Myocyte (in vitro differentiated cells): ENCODE measurements at regions not wholly inside any gene's neighbourhood (a gene's known extent, or its start where the extent isn't known, plus 50 kb on each side); places are given as distances from the start of the nearest gene placed in this dataset.
"Not testable (repeated sequence)": the region's sequence is repeated elsewhere in the genome, so short reads cannot be mapped to it uniquely, and the experiment has no call there.

Source experiments
- DNase-seq: peaks from one replicate; pipeline ENCODE4 v3.0.0-alpha.2; 2012; ENCODE audit warnings: low read depth

GRCh38 chr3:166455744-166456143 lies 618.5 kb upstream of the BCHE start:
- no peak for DNase-seq

DNA sequence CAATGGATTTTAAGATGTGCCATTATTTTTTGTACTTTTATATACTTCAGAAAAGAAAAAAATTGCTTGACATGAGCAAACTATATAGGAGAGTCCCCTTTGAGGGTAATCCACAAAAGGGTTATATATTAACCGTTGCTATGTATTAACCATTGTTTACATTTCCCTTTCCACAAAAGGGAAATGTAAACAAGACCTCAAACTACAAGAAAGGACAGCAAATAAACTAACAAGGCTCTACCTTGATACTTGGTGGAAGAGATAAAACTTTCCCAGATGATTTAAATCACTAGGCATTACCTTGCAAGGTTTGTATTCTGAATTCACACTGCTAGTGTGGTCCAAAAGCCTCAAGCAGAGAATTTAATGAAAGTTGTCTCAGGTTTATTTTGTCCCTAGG lies 616.3 kb upstream of the BCHE start:
- no peak for DNase-seq

DNA sequence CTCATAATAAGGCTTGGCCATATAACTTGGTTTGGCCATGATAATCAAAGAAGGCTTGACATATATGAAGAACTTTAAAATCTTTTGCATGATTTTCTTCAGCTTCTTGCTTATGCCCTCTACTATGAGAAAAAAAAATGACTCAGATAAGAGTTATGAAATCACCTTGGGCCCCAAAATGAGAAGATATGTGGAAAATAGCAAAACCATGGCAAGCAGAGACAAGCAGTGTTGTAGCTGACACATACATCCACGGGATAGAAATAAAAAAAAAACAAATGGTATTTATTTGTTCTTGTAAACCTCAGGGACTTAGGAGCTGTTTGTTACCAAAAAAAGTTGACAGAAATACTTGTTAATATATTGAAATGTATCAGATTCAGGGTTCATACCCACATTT lies 614.8 kb upstream of the BCHE start:
- DNase-seq, result no peak

GRCh38 chr3:166447513-166447912 lies 610.3 kb upstream of the BCHE start:
- no peak for DNase-seq

DNA sequence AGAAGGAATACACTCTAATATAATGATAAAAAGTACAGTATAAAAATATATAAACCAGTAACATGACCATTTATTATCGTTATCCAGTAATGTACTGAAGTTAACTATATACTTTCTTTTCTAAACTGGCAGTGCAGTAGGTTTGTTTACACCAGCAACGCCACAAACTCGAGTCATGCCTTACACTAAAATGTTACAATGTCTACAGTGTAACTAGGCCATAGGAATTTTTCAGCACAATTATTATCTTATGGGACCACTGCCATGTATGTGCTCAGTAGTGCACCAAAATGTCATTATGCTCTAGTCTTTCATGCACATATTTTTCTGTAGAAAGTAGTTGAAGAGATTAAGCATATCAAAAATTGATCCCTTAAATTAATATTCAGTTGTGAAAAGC lies 609.8 kb upstream of the BCHE start:
- no peak for DNase-seq

DNA sequence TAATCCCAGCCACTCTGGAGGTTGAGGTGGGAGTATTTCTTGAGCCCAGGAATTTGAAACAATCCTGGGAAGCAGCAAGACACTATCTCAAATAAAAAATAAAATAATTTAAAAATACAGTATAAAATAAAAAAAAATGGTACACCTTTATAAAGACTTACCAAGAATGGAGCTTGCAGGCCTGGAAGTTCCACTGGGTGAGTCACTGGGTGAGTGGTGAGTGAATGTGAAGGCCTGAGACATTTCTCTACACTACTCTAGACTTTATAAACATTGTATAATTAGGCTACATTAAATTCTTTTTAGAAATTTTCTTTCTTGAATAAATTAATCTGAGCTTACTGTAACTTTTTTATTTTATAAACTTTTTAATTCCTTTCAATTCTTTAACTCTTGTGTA lies 609.1 kb upstream of the BCHE start:
- no peak for DNase-seq

DNA sequence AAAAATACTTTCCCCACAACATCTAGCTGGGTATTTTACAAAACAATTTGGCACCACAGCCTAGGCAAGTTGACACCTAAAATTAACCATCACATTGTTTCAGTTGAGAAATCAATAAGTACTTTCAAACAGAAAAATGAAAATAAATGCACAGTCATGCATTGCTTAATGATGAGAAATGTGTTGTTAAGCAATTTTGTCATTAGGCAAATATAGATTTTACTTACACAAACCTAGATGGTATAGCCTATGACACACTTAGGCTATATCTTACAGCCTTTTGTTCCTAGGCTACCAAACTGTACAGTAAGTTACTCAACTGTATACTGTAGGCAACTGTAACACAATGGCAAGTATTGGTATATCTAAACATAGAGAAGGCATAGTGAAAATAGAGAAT lies 608.6 kb upstream of the BCHE start:
- DNase-seq, result no peak

- DNase-seq, result no peak
Measured at GRCh38 chr3:166444756-166445155, 607.5 kb upstream of the BCHE start.

DNA sequence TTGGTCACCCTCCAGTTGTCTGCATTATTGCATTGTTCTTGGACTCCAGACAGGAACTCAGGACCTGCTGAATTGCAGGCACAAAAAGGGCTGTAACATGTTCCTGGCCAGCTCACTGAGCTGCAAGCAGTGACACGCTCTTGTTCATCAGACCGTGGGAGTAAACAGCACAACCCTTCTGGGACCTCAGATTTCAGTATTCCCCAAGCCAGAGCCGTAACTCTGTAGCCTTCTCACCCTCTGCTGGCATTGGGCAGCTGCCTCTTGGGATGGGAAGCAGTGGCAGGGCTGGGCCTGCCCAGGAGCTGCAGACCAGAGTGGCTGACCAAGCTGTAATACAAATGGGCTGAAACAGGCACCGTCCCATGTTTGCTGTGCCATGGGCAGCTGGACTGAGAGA lies 607.1 kb upstream of the BCHE start:
- DNase-seq, result no peak

DNA sequence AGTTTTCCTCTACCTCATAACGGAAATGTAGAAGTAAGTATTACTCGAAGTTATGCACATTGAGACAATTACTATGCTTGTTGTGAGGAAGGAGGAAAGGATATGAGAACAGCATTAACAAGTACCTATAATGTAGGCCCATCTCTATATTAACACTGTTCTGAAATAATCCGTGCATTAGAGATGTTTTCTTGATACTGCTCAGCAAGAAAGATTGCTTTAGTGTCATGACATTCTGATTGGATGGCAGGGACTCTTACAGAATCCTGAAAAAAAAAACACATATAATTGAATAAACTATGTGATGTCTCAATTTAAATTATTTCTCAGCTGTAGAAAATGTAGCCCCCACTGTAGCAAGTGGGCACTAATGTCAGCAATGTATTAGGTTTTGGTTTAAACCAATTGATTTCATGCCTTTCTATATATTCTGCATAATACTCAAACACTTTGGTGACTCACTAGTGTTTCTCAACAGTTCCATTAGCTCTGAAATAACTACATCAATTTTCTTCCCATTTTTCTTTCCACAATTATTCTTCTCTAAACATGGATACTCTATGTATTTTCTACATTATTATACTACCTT lies 598.3 kb upstream of the BCHE start:
- DNase-seq, result no peak

- no peak for DNase-seq
Measured at GRCh38 chr3:166433060-166433459, 595.8 kb upstream of the BCHE start.

DNA sequence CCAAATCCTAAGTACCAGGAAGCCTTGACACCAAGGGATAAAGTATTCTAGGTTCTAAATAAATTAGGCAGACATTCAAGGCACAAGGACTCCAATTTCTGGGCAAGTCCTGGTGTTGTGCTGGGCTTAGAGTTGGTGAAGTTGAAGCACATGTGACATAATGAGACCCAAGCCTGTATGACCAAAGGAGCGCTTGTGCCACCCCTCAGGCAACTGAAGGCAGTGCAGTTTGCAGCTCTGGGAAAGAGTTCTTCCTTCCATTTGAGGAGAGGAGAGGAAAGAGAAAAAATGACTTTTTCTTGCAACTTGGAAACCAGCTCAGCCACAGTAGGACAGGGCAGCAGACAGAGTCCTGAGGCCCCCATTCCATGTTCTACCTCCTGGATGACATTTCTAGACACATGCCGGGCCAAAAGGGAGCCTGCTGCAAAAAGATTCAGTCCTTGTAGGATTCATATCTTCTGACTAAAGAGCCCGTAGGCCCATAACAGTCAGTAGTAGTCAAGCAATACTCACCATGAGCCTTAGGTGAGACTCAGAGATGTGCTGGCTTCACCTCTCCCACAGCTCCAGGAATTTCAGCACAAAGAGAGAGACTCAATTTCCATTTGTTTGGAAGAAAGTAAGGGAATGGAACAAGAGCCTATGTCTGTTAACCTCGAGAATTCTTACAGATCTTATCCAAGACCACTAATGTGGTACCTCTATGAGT lies 588.8 kb upstream of the BCHE start:
- DNase-seq, result no peak

DNA sequence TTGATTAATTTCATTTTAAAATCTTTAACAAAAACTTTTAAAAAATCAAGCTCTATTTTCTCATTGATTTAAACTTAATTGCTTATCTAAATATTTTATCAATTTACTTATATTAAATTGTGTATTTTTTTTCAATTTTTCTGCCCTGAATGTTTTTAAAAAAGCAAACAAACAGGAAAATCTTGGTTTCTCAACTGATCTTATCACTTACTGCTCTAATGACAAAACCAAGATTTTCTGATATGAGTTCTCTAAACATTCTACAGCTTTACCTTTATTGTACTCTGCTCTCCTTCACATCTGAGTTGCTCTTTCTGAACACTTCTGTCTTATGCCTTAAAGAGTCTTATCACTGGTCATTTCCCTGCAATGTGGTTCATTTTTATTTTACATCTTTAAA lies 587.8 kb upstream of the BCHE start:
- DNase-seq, result no peak

DNA sequence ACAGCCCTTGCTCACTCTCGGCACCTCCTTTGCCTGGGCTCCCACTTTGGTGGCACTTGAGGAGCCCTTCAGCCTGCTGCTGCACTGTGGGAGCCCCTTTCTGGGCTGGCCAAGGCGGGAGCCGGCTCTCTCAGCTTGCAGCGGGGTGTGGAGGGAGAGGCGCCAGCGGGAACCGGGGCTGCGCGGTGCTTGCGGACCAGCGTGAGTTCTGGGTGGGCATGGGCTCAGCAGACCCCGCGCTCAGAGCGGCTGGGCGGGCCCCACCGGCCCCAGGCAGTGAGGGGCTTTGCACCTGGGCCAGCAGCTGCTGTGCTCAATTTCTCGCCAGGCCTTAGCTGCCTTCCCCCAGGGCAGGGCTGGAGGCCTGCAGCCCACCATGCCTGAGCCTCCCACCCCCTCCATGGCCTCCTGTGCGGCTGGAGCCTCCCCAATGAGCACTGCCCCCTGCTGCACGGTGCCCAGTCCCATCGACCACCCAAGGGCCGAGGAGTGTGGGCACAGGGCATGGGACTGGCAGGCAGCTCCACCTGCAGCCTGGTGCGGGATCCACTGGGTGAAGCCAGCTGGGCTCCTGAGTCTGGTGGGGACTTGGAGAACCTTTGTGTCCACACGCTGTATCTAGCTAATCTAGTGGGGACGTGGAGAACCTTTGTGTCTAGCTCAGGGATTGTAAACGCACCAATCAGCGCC lies 586.7 kb upstream of the BCHE start:
- not testable (repeated sequence) for DNase-seq

GRCh38 chr3:166422556-166422955 lies 585.3 kb upstream of the BCHE start:
- no peak for DNase-seq

GRCh38 chr3:166420071-166420470 lies 582.8 kb upstream of the BCHE start:
- DNase-seq, result no peak

GRCh38 chr3:166405896-166406295 lies 568.7 kb upstream of the BCHE start:
- no peak for DNase-seq

DNA sequence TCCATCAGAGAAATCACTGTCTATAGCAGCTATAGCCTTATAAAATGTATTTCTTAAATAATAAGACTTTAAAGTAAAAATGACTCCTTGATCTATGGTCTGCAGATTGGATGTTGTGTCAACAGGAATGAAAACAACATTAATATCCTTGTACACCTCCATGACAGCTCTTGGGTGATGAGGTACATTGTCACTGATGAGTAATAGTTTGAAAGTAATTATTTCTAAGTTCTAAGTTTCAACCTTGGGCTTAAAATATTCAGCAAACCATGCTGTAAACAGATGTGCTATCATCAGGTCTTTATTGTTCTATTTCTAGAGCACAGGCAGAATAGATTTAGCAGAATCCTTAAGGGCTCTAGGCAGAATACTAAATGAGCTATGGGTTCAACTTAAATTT lies 568.2 kb upstream of the BCHE start:
- DNase-seq, result no peak

GRCh38 chr3:166390303-166390702 lies 553.1 kb upstream of the BCHE start:
- DNase-seq, result no peak

DNA sequence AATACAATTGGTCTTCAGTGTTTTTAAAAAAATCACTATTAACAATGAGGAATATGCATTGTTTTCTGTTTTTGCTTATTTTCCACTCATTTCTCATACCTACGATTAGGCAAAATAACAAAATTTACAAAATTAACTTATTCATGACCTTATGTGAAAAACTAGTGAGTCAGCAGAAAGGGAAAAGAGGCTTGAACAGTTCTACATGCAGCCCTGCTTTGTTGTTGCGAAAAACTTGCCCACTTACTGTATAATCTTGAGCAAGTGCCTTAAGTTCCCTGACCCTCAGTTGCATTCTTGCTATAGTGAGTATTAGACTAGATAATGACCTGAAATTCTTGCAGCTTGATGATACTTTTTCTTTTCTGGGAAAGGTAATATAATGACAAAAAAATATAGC lies 551.1 kb upstream of the BCHE start:
- DNase-seq, result no peak

DNA sequence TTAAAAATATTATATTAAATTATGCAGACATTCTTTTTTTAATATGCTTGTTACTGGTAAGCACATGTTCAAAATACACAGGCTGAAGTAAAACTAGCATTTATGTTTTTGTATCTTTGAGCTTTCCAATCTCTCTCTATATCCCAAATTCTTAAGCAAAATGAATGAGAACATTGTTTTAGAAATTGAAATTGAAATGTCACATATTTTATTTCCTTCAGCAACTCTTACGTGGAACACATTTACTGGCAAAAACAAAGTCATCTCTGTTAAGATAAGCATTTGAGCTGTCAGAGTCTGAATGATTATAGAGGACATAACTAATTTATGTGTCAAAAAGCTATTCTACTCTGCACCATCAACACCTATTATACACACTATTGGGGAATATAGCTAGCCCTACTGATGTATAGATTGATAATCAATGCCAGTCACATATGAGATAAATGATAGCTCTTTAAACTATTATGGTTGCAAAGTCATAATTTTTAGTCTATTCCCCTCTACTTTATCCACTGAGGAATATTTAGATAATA lies 535.4 kb upstream of the BCHE start:
- no peak for DNase-seq

DNA sequence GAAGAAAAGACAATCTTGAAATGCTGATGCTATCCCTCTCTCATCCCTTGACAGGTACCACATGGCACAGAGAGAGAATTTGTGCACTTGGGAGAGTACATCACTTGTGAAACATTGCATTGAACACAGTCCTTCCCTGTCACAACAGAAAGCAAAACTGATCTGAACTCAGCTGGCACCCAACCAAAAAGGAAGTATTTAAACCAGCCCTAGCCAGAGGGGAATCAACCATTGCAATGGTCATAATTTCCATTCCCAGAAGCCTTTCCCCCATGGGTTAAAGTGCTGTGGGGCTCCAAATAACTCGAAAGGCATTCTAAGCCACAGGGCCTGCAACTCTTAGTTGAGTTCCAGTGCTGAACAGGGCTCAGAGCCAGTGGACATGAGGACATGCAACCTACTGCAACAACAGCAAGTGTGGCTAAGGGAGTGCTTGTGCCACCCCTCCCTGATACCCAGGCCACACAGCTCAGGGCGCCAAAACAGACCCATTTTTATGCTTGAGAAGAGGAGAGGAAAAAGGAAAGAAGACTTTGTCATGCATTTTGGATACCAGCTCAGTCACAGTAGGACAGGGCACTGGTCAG lies 530.8 kb upstream of the BCHE start:
- no peak for DNase-seq
